Lower leg skin (tissue), 4 donors: ENCODE measurements at regions not wholly inside any gene's neighbourhood (a gene's known extent, or its start where the extent isn't known, plus 50 kb on each side); places are given as distances from the start of the nearest gene placed in this dataset.

Experiments
- DNase-seq, 2 donors: peaks; one replicate each; pipeline ENCODE4 v3.0.0-alpha.2; 2019; ENCODE audit warnings: low spot score in 2 of 2
- H3K4me3 ChIP-seq: fragments of 200-600 bp; sonication (generic); 2 replicates; pipeline ENCODE4 v1.5.1; 2017; ENCODE audit warnings: mild to moderate bottlenecking, low read depth; ENCODE audit not compliant: poor library complexity, severe bottlenecking
- POLR2A ChIP-seq, 2 donors: fragments of 450-650 bp; IDR thresholded peaks; one replicate each; pipeline ENCODE4 v1.6.1; 2016 to 2017; ENCODE audit warnings: antibody characterized with exemption in 2 of 2, mild to moderate bottlenecking in 1 of 2, moderate library complexity in 1 of 2
- WGBS, 2 donors: methylation state at CpG; one replicate each; pipeline ENCODE4 v1.1.5; 2018; 5-methylcytosine and 5-hydroxymethylcytosine counted together
- intact Hi-C: fragments of 100-400 bp; cut with DNase I; formaldehyde crosslinking; loops from one replicate; pipeline ENCODE4 v1.15.0; 2023; ENCODE audit warnings: low total_unique reads
- TF ChIP-seq, protein P1 (sequence below), 3 donors: fragments of 450-650 bp; IDR thresholded peaks; one replicate each; pipeline ENCODE4 v1.5.1; 2016; ENCODE audit warnings: antibody characterized with exemption in 3 of 3, mild to moderate bottlenecking in 3 of 3, moderate library complexity in 2 of 3

DNA sequence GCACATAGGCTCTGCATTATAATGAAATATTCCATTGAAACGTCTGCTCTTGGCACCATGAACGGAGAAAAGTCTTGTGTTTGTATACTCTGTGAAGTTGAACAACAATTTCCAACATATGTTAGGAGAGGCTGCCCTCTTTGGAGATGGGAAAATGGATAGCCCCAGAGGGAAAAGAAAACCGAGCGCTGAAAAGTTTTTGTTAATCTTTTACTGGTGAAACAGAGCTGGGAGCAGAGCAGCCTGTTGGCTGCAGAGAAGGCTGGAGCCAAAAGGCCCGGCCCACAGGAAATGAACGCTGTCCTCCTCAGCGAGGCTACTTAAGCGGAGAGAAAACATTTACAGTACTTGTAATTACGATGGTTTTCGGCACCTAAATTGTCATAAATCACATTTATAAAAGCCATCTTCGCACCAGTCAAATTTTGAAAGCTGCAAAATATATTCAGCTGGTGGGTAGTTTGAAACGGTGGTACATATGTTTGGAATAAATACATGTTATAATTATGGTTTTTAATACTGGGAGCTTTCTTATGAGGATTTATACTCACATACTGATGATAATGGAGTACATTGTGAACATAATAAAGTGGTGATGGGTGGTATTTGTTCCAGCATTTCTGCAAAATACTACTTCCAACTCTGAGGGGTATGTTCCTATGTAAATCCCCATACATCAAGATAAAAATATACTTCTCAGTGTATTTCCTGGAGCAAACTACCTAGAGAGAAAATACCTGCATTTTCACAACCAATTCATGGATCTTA is 129.6 kb upstream of the CNTLN start:
- intact Hi-C loops: no loop called here
- H3K4me3 ChIP-seq: no peak overlapping the region
- DNase-seq: no peak
- WGBS, 2 donors: 5 to 9% methylated on average over 12 of the region's 12 CpGs
- TF ChIP-seq, protein P1, sequence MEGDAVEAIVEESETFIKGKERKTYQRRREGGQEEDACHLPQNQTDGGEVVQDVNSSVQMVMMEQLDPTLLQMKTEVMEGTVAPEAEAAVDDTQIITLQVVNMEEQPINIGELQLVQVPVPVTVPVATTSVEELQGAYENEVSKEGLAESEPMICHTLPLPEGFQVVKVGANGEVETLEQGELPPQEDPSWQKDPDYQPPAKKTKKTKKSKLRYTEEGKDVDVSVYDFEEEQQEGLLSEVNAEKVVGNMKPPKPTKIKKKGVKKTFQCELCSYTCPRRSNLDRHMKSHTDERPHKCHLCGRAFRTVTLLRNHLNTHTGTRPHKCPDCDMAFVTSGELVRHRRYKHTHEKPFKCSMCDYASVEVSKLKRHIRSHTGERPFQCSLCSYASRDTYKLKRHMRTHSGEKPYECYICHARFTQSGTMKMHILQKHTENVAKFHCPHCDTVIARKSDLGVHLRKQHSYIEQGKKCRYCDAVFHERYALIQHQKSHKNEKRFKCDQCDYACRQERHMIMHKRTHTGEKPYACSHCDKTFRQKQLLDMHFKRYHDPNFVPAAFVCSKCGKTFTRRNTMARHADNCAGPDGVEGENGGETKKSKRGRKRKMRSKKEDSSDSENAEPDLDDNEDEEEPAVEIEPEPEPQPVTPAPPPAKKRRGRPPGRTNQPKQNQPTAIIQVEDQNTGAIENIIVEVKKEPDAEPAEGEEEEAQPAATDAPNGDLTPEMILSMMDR (IDR thresholded peaks at IDR 0.05): no peak
- no peak for TF ChIP-seq POLR2A (IDR thresholded peaks at IDR 0.05)

DNA sequence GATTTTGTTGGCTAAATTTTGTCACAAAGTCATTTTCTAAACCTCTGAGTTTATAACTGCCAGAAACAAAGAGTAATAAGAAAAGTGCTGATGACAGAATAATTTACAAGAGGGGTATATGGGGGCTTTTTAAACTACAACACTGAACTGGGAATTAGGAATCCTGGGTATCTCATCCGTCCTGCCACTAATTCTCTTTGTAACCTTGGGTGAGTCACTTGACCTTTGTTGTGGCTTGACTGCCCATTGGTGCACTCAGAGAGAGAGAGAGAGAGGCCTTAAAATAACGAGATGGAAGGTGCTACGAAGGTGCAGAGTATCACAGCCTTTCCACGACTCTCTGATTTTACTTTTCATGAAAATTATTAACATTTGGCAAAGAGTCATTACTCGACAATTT is 130.3 kb upstream of the CNTLN start:
- no peak overlapping the region for H3K4me3 ChIP-seq
- DNase-seq: no peak
- intact Hi-C loops: no loop called here
- no peak for TF ChIP-seq POLR2A (IDR thresholded peaks at IDR 0.05)
- TF ChIP-seq, protein P1 (IDR thresholded peaks at IDR 0.05): no peak
- WGBS, 2 donors: 43 to 46% methylated on average over 5 of the region's 5 CpGs

DNA sequence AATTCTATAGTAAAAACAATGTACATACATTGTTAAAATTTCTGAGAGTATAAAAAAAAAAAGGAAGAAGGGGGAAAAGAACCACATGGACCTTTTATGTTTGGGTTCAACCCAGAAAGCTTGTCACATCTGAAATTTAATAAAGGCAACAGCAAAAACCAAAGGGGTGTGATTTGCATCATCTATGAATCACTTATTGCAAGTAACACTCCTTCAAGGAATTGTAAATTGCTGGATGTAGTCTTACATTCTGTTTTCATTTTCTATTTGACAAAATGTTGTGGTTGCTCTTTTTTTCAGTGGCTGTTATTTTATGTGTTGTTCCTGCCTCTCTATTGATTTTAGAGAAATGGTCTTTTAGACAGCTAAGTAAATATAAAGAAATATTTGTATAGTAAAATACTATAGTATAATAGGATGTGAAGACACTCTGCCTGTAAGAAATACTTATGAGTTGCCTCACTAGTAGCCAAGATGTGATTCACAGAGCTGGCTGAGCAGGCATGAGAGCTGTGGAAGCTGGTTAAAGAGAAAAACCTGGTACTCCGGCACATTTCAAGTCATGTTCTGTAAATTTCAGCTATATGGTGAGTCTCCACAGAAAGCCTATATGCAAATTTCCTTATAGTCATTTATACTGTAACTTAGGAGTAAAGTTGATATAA is 131.1 kb upstream of the CNTLN start:
- H3K4me3 ChIP-seq: no peak overlapping the region
- 48 to 49% methylated on average over 1 of the region's 1 CpG for WGBS, 2 donors
- intact Hi-C loops: no loop called here
- TF ChIP-seq, protein P1 (IDR thresholded peaks at IDR 0.05): no peak
- TF ChIP-seq POLR2A (IDR thresholded peaks at IDR 0.05): no peak
- DNase-seq: no peak

DNA sequence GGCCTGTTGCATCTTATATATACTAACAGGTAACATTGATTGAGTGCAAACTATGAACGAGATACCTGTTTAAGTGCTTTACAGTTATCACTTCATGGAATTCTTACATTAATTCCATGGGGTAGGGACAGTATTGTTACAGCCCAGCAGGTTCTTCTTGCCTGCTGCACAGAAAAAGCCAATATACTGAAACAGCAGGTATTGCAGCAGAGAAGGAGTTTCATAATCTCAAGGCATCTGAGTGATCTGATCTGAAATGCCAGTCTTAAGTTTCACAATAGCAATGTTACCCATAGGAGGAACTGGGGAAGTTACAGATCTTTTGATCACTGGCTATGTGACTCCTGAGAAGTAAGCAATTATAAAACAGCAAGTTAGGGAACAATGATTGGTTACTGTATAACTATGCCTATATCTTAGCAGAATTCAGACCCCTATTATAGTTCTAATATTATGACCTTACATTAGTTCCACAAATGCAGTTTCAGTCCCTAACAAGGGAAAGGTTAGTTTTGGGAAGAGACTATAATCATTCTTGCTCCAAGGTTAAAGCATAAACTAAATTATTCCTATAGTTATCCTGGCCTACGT is 126.5 kb upstream of the BNC2 start:
- TF ChIP-seq POLR2A (IDR thresholded peaks at IDR 0.05): no peak
- TF ChIP-seq, protein P1 (IDR thresholded peaks at IDR 0.05): no peak
- WGBS, 2 donors: 94% methylated on average over 2 of the region's 2 CpGs
- no peak overlapping the region for H3K4me3 ChIP-seq
- intact Hi-C loops: no loop called here
- no peak for DNase-seq

DNA sequence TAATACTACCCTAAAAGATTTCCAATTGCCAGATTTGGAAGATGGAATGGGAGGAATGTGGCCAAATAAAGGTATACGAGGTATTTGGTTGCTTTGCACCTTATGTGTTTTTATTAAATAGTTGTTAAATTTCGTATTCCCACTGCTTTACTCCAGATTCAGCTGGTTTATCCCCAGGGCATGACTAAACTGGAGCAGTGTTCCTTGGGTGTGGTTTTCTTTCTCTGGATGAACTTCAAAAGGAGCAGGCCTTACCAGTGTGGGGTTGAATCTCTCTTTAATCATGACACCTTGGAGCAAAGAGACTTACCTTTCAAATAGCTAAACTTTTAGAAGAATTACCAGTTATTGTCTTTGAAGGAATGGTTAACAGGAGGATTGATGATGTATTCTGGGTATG is 121.7 kb upstream of the BNC2 start:
- no peak for DNase-seq
- intact Hi-C loops: no loop called here
- no peak overlapping the region for H3K4me3 ChIP-seq
- 28 to 36% methylated on average over 2 of the region's 2 CpGs for WGBS, 2 donors
- no peak for TF ChIP-seq POLR2A (IDR thresholded peaks at IDR 0.05)
- TF ChIP-seq, protein P1 (IDR thresholded peaks at IDR 0.05): no peak
